Left lung (tissue), 4 donors: ENCODE measurements at regions not wholly inside any gene's neighbourhood (a gene's known extent, or its start where the extent isn't known, plus 50 kb on each side); places are given as distances from the start of the nearest gene placed in this dataset.
A peak's percentile ranks its signal among the peaks of the same experiment; 100 is the strongest.

ENCODE experiments used
- ATAC-seq: fragments of 200-7000 bp; cut with Tn5 transposase; one replicate; pipeline ENCODE4 v1.9.1; 2020; ENCODE audit warnings: moderate library complexity
- DNase-seq, 4 donors: peaks; one replicate each; pipeline ENCODE4 v3.0.0-alpha.2; 2013 to 2020
- H3K27ac ChIP-seq, 2 donors: fragments of 200-600 bp; sonication (generic) in 1 of 2; one replicate each; pipeline versions ENCODE4 v1.5.0 to v1.8.0; 2020 to 2021
- H3K27me3 ChIP-seq, 2 donors: fragments of 200-600 bp; sonication (generic) in 1 of 2; one replicate each; pipeline versions ENCODE4 v1.5.0 to v1.8.0; 2020 to 2021
- H3K36me3 ChIP-seq, 2 donors: fragments of 200-600 bp; sonication (generic) in 1 of 2; one replicate each; pipeline versions ENCODE4 v1.5.0 to v1.8.0; 2020 to 2021
- H3K4me1 ChIP-seq, 2 donors: fragments of 200-600 bp; one replicate each; pipeline ENCODE4 v1.8.0; 2021
- H3K4me3 ChIP-seq, 2 donors: fragments of 200-600 bp; sonication (generic) in 1 of 2; one replicate each; pipeline versions ENCODE4 v1.5.0 to v1.8.0; 2020 to 2021; ENCODE audit warnings: mild to moderate bottlenecking in 1 of 2
- H3K9me3 ChIP-seq, 2 donors: fragments of 200-600 bp; sonication (generic) in 1 of 2; one replicate each; pipeline versions ENCODE4 v1.5.0 to v1.8.0; 2020 to 2021
- CTCF ChIP-seq, 2 donors: fragments of 200-600 bp; sonication (generic) in 1 of 2; IDR thresholded peaks; one replicate each; pipeline versions ENCODE4 v1.5.0 to v1.8.0; 2021; ENCODE audit warnings: antibody characterized with exemption in 2 of 2
- intact Hi-C, 2 donors: fragments of 100-400 bp; cut with DNase I; formaldehyde crosslinking; loops; one replicate each; pipeline versions ENCODE4 v1.11.2 to v1.14.2; 2022
- donor health status: DM: no; HTN: yes; CAD: no.
- donor health status: DM: no; HTN: no; CAD: no.

- no peak for TF ChIP-seq CTCF (IDR thresholded peaks at IDR 0.05)
- intact Hi-C loops = no loop called here
- DNase-seq = no peak
These were observed 531.8 kb upstream of the EYS start for GRCh38 chr6:66238851-66239250.

GRCh38 chr6:66232890-66233289 lies 525.9 kb upstream of the EYS start:
- no peak for ATAC-seq
- no peak for TF ChIP-seq CTCF (IDR thresholded peaks at IDR 0.05)
- no peaks in the 10 kb centered on the region for H3K9me3 ChIP-seq
- H3K4me3 ChIP-seq = no peak overlapping the region
- H3K27ac ChIP-seq = no peak overlapping the region
- no peaks in the 10 kb centered on the region for H3K36me3 ChIP-seq
- no peaks in the 10 kb centered on the region for H3K4me1 ChIP-seq
- DNase-seq = no peak
- intact Hi-C loops = no loop called here
- H3K27me3 ChIP-seq = no peaks in the 10 kb centered on the region

More at GRCh38 chr6:66238851-66239250, 531.8 kb upstream of the EYS start:
- Histone ChIP-seq H3K27me3 (no peaks in the 10 kb centered on the region), H3K9me3 (peaks cover 0 to 4% of the 10 kb centered on the region in 2 donors), H3K36me3 (no peaks in the 10 kb centered on the region), H3K4me3 (no peak overlapping the region), H3K27ac (no peak overlapping the region), H3K4me1 (no peaks in the 10 kb centered on the region)
- no peak for ATAC-seq

- Histone ChIP-seq H3K27me3 (no peaks in the 10 kb centered on the region), H3K4me1 (no peaks in the 10 kb centered on the region), H3K4me3 (no peak overlapping the region), H3K27ac (no peak overlapping the region), H3K36me3 (no peaks in the 10 kb centered on the region), H3K9me3 (no peaks in the 10 kb centered on the region)
- no peak for ATAC-seq
- intact Hi-C loops = no loop called here
- no peak for DNase-seq
- TF ChIP-seq CTCF (IDR thresholded peaks at IDR 0.05) = no peak
These were observed 523.6 kb upstream of the EYS start for GRCh38 chr6:66230591-66230990.

- no peak for TF ChIP-seq CTCF (IDR thresholded peaks at IDR 0.05)
- H3K4me3 ChIP-seq = no peak overlapping the region
- no peaks in the 10 kb centered on the region for H3K9me3 ChIP-seq
- no peaks in the 10 kb centered on the region for H3K4me1 ChIP-seq
- H3K27ac ChIP-seq = no peak overlapping the region
- DNase-seq (peak in 1 of 4 donors; percentile 25), ATAC-seq (peak; percentile 52)
- H3K36me3 ChIP-seq = no peaks in the 10 kb centered on the region
- intact Hi-C loops = no loop called here
- H3K27me3 ChIP-seq = no peaks in the 10 kb centered on the region
These were observed 519.1 kb upstream of the EYS start for GRCh38 chr6:66226109-66226508.

GRCh38 chr6:66210964-66211363 lies 503.9 kb upstream of the EYS start:
- H3K27ac ChIP-seq = no peak overlapping the region
- DNase-seq (no peak), ATAC-seq (no peak)
- H3K4me3 ChIP-seq = no peak overlapping the region
- H3K36me3 ChIP-seq = no peaks in the 10 kb centered on the region
- no peak for TF ChIP-seq CTCF (IDR thresholded peaks at IDR 0.05)
- intact Hi-C loops = no loop called here
- H3K27me3 ChIP-seq = no peaks in the 10 kb centered on the region
- no peaks in the 10 kb centered on the region for H3K4me1 ChIP-seq
- peaks cover 0 to 46% of the 10 kb centered on the region in 2 donors for H3K9me3 ChIP-seq
